ENCODE measurements at regions not wholly inside any gene's neighbourhood (a gene's known extent, or its start where the extent isn't known, plus 50 kb on each side); places are given as distances from the start of the nearest gene placed in this dataset.

DNA sequence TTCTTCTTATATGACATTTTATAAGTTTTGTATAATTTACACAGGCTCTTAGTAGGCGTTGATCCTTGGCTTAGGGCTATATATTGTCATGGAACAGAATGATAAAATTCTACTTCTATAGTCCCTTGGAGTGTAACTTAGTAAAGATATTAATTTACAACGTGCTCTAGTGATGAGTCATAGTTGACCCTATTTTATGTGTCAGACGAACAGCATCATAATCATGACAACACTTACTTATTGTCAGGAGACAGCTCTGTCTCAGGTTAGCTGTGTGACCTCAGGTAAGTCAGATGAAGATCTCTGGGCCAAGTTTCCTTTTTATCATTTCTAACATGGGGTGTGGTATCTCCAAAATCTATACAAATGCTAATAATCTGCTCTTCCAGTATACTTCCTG is 473.5 kb downstream of the UTRN start:
- Histone ChIP-seq H3K27me3 (ENCODE audit: control insufficient read depth in 1 of 2, insufficient read depth in 2 of 2, low read length in 2 of 2) (no peaks in the 10 kb centered on the region), H3K9me3 (ENCODE audit: low read length) (no peaks in the 10 kb centered on the region), H3K27ac (ENCODE audit: extremely low read length, insufficient read depth, low read length) (no peak overlapping the region), H3K4me2 (ENCODE audit: low read depth, low read length) (no peak overlapping the region), H3K36me3 (replicated peaks in 1 of 2; ENCODE audit: control insufficient read depth in 1 of 2, insufficient read depth in 2 of 2, low read length in 2 of 2) (peaks cover 7 to 55% of the 10 kb centered on the region in 2 experiments), H4K20me1 (ENCODE audit: insufficient read depth, low read length) (no peaks in the 10 kb centered on the region), H3K9ac (ENCODE audit: insufficient read depth, low read depth, low read length) (no peak overlapping the region), H3K79me2 (ENCODE audit: insufficient read depth, low read length) (no peaks in the 10 kb centered on the region), H3K4me3 (replicated peaks in 1 of 3; ENCODE audit: insufficient read depth in 1 of 3, low read depth in 2 of 3, low read length in 3 of 3) (no peak overlapping the region), H3K4me1 (ENCODE audit: insufficient read depth, low read length) (peaks cover 6% of the 10 kb centered on the region; the same call in 1 of the 2 replicates), H2AFZ (ENCODE audit: low read length) (no peak overlapping the region)
- DNase-seq (ENCODE audit: low spot score), result no peak
- WGBS (ENCODE audit: low lambda C conversion rate), result 97% methylated on average over 3 of the region's 3 CpGs
- no TSS peak for BruUV-seq (replicated peaks)
- in situ Hi-C loops (cut with HindIII; ENCODE audit: extremely low pct_ligation_motif_present, low pct_unique_long_range_greater_than_20kb) (no loop called here), intact Hi-C loops (cut with micrococcal nuclease; ENCODE audit: unreplicated experiment) (no loop called here)
- FAIRE-seq, result no peak
- POLR2A ChIA-PET, result no interaction called here
- TF ChIP-seq GLI4 (CRISPR knock-in tag; IDR thresholded peaks at IDR 0.05; ENCODE audit: borderline replicate concordance) (no peak), ZNF788 (CRISPR knock-in tag; IDR thresholded peaks at IDR 0.05; ENCODE audit: borderline replicate concordance) (no peak), ZNF83 (CRISPR knock-in tag; IDR thresholded peaks at IDR 0.05; ENCODE audit: borderline replicate concordance) (no peak), ZNF33B (CRISPR knock-in tag; IDR thresholded peaks at IDR 0.05) (no peak), CREB1 (IDR thresholded peaks at IDR 0.05) (peak; percentile 73), CREB1 (CRISPR knock-in tag; IDR thresholded peaks at IDR 0.05) (no peak), SRSF4 (IDR thresholded peaks at IDR 0.05; ENCODE audit: low read depth, low read length, poor library complexity, severe bottlenecking) (no peak)
- CTCF ChIA-PET (ENCODE audit: low intra/inter-chr PET ratio, low total read pairs), result no interaction called here
- no peak for ATAC-seq

DNA sequence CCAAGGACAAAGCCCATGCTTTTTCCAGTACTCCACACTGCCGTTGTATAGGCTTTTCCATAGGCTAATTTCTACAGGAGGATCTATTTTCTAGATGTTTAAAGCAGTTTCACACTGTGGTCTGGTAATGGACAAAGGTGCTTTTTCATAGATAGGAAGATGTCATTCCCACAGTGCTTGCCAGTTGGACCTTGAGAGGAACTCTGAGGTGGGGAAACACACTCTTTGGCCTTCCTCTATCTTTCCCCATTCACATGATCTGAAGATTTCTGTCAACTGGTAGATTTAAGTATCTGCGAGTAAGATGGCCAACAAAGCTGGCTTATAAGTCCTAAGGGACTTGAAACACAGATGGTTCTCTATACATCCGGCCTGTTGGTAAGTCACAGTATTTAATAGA is 477.3 kb downstream of the UTRN start:
- DNase-seq (ENCODE audit: low spot score), result peak; percentile 8
- Histone ChIP-seq H3K79me2 (ENCODE audit: insufficient read depth, low read length) (no peaks in the 10 kb centered on the region), H4K20me1 (ENCODE audit: insufficient read depth, low read length) (no peaks in the 10 kb centered on the region), H3K36me3 (replicated peaks in 1 of 2; ENCODE audit: control insufficient read depth in 1 of 2, insufficient read depth in 2 of 2, low read length in 2 of 2) (peaks cover 4 to 49% of the 10 kb centered on the region in 2 experiments), H3K4me1 (ENCODE audit: insufficient read depth, low read length) (peaks cover 6% of the 10 kb centered on the region; the same call in 1 of the 2 replicates), H3K4me3 (replicated peaks in 1 of 3; ENCODE audit: insufficient read depth in 1 of 3, low read depth in 2 of 3, low read length in 3 of 3) (no peak overlapping the region), H3K9me3 (ENCODE audit: low read length) (no peaks in the 10 kb centered on the region), H2AFZ (ENCODE audit: low read length) (no peak overlapping the region), H3K9ac (ENCODE audit: insufficient read depth, low read depth, low read length) (no peak overlapping the region), H3K4me2 (ENCODE audit: low read depth, low read length) (no peak overlapping the region), H3K27me3 (ENCODE audit: control insufficient read depth in 1 of 2, insufficient read depth in 2 of 2, low read length in 2 of 2) (no peaks in the 10 kb centered on the region), H3K27ac (ENCODE audit: extremely low read length, insufficient read depth, low read length) (no peak overlapping the region)
- CTCF ChIA-PET (ENCODE audit: low intra/inter-chr PET ratio, low total read pairs), result no interaction called here
- POLR2A ChIA-PET, result no interaction called here
- no peak for FAIRE-seq
- no TSS peak for BruUV-seq (replicated peaks)
- intact Hi-C loops (cut with micrococcal nuclease; ENCODE audit: unreplicated experiment) (loop anchor here (5.0 kb wide), 1 partner anchor 1045 kb away; no protein-coding TSS in a partner anchor), in situ Hi-C loops (cut with HindIII; ENCODE audit: extremely low pct_ligation_motif_present, low pct_unique_long_range_greater_than_20kb) (no loop called here)
- WGBS (ENCODE audit: low lambda C conversion rate), result 78% methylated on average over 3 of the region's 3 CpGs
- peak; percentile 72 for ATAC-seq
- TF ChIP-seq, protein P1, sequence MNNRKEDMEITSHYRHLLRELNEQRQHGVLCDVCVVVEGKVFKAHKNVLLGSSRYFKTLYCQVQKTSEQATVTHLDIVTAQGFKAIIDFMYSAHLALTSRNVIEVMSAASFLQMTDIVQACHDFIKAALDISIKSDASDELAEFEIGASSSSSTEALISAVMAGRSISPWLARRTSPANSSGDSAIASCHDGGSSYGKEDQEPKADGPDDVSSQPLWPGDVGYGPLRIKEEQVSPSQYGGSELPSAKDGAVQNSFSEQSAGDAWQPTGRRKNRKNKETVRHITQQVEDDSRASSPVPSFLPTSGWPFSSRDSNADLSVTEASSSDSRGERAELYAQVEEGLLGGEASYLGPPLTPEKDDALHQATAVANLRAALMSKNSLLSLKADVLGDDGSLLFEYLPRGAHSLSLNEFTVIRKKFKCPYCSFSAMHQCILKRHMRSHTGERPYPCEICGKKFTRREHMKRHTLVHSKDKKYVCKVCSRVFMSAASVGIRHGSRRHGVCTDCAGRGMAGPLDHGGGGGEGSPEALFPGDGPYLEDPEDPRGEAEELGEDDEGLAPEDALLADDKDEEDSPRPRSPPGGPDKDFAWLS (CRISPR knock-in tag; IDR thresholded peaks at IDR 0.05; ENCODE audit: borderline replicate concordance), result no peak
- TF ChIP-seq, protein P2, sequence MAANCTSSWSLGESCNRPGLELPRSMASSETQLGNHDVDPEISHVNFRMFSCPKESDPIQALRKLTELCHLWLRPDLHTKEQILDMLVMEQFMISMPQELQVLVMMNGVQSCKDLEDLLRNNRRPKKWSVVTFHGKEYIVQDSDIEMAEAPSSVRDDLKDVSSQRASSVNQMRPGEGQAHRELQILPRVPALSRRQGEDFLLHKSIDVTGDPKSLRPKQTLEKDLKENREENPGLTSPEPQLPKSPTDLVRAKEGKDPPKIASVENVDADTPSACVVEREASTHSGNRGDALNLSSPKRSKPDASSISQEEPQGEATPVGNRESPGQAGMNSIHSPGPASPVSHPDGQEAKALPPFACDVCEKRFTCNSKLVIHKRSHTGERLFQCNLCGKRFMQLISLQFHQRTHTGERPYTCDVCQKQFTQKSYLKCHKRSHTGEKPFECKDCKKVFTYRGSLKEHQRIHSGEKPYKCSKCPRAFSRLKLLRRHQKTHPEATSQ (CRISPR knock-in tag; IDR thresholded peaks at IDR 0.05; ENCODE audit: borderline replicate concordance), result 0 out of 2 replicates have a peak, but pooled peaks have one; percentile 41

Data from HepG2 (cell line).